ENCODE measurements at regions not wholly inside any gene's neighbourhood (a gene's known extent, or its start where the extent isn't known, plus 50 kb on each side); places are given as distances from the start of the nearest gene placed in this dataset.

GRCh38 chr2:193480187-193480586 is 1285.5 kb upstream of the TMEFF2 start:
- H3K4me3 ChIP-seq (ENCODE audit: low read length), result no peak overlapping the region
- no peak for DNase-seq (ENCODE audit: low read depth)
- no peak for TF ChIP-seq CTCF (conservative IDR thresholded peaks at IDR 0.05; ENCODE audit: low read length)

- DNase-seq (ENCODE audit: low read depth), result no peak
- no peak for TF ChIP-seq CTCF (conservative IDR thresholded peaks at IDR 0.05; ENCODE audit: low read length)
- H3K4me3 ChIP-seq (ENCODE audit: low read length), result no peak overlapping the region
These were observed 1281.6 kb upstream of the TMEFF2 start for GRCh38 chr2:193476171-193476800.

GRCh38 chr2:193475038-193475437 is 1280.3 kb upstream of the TMEFF2 start:
- H3K4me3 ChIP-seq (ENCODE audit: low read length), result no peak overlapping the region
- DNase-seq (ENCODE audit: low read depth), result no peak
- no peak for TF ChIP-seq CTCF (conservative IDR thresholded peaks at IDR 0.05; ENCODE audit: low read length)

GRCh38 chr2:193469251-193469650 is 1274.5 kb upstream of the TMEFF2 start:
- no peak for TF ChIP-seq CTCF (conservative IDR thresholded peaks at IDR 0.05; ENCODE audit: low read length)
- DNase-seq (ENCODE audit: low read depth), result no peak
- H3K4me3 ChIP-seq (ENCODE audit: low read length), result no peak overlapping the region

- no peak overlapping the region for H3K4me3 ChIP-seq (ENCODE audit: low read length)
- DNase-seq (ENCODE audit: low read depth), result no peak
- no peak for TF ChIP-seq CTCF (conservative IDR thresholded peaks at IDR 0.05; ENCODE audit: low read length)
These were observed 1272.7 kb upstream of the TMEFF2 start for GRCh38 chr2:193467276-193467987.

- DNase-seq (ENCODE audit: low read depth), result no peak
- no peak overlapping the region for H3K4me3 ChIP-seq (ENCODE audit: low read length)
- TF ChIP-seq CTCF (conservative IDR thresholded peaks at IDR 0.05; ENCODE audit: low read length), result no peak
These were observed 1268.3 kb upstream of the TMEFF2 start for GRCh38 chr2:193463011-193463410.

- H3K4me3 ChIP-seq (ENCODE audit: low read length), result no peak overlapping the region
- DNase-seq (ENCODE audit: low read depth), result no peak
- TF ChIP-seq CTCF (conservative IDR thresholded peaks at IDR 0.05; ENCODE audit: low read length), result no peak
These were observed 1267.7 kb upstream of the TMEFF2 start for GRCh38 chr2:193462411-193462810.
